HG03025 (cell line): ENCODE measurements at regions not wholly inside any gene's neighbourhood (a gene's known extent, or its start where the extent isn't known, plus 50 kb on each side); places are given as distances from the start of the nearest gene placed in this dataset.

ENCODE experiments used
- ATAC-seq: cut with Tn5 transposase; IDR thresholded peaks from one replicate; pipeline ENCODE4 v1.9.1; 2021; ENCODE audit warnings: mild to moderate bottlenecking, moderate library complexity; ENCODE audit not compliant: unreplicated experiment, low FRiP score

DNA sequence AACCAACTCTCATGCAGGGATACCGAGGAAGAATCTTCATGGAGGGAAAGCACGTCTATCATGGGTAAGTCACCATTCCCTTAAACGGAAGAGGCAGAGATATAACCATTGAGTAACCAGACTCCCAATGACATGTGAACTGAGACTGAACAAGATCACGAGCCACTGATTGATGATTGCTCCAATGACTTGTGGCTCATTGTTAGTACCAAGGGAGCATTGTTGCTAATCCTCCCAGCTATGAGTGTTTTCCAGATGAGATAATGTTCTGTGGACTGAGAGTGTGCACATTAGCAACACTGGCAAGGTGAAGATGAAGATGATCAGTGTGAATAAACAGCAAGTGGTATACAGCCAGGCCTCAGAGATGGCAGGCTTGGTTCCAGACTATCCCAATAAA is 219.2 kb upstream of the MAP3K1 start:
- ATAC-seq, result no peak

- no peak for ATAC-seq
Observed at GRCh38 chr5:56595566-56595965, 219.8 kb upstream of the MAP3K1 start.

- no peak for ATAC-seq
Observed at GRCh38 chr5:56594792-56595191, 220.6 kb upstream of the MAP3K1 start.

- no peak for ATAC-seq
Observed at GRCh38 chr5:56591081-56591480, 224.3 kb upstream of the MAP3K1 start.

- peak; percentile 8 for ATAC-seq
Observed at GRCh38 chr5:56589481-56589860, 225.9 kb upstream of the MAP3K1 start.

- ATAC-seq, result peak; percentile 99
Observed at GRCh38 chr5:56588636-56589480, 226.5 kb upstream of the MAP3K1 start.

DNA sequence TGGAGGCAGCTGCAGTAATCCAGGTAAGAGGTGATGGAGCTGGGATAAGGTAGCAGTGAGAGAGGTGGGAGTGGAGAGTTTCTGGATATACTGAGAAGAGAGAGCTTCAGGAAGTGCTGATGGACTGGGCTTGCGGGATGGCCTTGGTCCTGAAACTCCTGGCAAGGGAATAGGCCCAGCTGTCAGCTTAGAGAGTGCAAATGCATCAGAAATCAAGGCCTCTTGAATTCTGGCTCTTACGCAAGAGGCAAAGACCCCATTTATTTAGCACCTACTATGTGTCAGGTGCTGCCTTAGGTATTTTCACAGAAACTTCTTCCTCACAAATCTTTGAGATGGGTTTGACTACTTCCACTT is 227.2 kb upstream of the MAP3K1 start:
- no peak for ATAC-seq

DNA sequence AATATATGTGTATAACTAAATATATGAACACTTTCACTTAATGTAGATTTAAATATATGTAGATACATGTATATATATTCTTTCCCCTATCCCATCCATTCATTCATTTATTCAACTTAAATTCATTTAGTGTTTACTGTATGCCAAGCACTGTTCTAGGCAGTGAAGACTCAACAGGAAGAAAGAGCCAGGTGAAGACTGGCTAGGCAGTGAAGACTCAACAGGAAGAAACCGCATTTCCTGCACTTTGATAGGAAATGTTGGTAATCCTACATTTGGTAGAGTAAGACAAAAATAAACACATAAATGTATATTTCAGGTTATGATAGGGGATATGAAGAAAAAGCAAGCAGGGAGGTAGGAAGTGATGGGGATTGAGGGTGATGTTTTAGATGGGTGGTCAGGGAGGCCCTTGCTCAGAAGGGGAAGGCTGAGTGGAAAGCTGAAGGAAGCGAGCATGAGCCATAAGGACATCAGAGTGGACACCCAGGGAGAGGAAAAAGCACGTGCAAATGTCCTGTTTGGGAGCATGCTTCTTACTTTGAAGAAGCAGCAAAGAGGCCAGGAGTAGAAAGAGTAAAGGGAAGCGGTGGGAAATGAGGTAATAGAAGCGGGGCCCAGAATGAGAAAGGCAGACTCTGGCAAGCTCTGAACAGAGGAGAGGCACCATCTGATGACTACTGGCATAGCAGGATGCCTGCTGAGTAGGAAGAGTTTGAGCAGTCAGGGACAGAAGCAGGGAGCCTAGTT is 227.8 kb upstream of the MAP3K1 start:
- no peak for ATAC-seq

DNA sequence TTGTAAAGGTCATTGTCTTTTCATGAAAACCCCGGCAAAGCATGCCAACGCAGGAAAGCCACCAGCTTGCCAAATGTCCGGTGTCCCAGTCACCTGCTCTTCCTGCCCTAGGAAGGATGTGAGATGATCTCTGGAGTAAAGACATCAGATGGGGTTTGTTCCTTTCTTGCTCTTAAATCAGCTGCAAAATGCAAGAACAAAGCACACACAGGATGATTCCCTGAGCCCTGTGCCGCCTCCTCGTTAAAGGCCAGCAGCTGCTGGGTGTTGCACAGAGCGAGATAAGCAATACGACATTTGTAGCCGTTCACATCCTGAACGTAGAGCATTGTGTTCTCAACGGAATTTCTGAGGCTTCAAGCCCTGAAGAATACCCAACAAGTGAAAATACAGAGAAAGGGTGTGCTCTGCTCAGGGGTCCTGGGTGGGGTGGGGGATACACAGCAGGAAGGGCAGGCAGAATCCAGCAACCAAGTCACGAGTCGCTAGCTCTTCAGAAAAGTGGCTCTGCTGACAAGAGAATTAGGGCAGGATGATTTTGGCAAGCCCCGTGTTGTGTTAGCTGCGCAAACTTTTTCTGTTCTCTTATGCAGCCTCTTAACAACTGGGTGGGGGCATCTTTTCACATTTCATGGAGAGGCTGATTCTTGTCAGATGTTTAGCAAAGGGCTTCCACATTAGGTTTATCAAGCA is 229.2 kb upstream of the MAP3K1 start:
- no peak for ATAC-seq

- no peak for ATAC-seq
Observed at GRCh38 chr5:56585461-56585860, 229.9 kb upstream of the MAP3K1 start.

- no peak for ATAC-seq
Observed at GRCh38 chr5:56581426-56581825, 233.9 kb upstream of the MAP3K1 start.

- no peak for ATAC-seq
Observed at GRCh38 chr5:56580864-56581263, 234.5 kb upstream of the MAP3K1 start.

DNA sequence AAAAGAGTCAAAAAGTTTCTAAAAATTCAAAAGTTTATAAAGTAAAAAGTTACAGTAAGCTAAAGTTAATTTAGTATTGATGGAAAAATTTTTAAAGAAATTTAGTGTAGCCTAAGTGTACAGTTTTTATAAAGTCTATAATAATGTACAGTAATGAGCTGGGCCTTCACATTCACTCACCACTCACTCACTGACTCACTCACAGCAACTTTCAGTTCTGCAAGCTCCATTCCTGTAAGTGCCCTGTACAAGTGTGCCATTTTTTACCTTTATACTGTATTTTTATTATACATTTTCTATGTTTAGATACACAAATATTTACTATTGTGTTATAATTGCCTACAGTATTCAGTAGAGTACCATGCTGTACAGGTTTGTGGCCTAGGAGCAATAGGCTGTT is 239.5 kb upstream of the MAP3K1 start:
- ATAC-seq, result no peak

DNA sequence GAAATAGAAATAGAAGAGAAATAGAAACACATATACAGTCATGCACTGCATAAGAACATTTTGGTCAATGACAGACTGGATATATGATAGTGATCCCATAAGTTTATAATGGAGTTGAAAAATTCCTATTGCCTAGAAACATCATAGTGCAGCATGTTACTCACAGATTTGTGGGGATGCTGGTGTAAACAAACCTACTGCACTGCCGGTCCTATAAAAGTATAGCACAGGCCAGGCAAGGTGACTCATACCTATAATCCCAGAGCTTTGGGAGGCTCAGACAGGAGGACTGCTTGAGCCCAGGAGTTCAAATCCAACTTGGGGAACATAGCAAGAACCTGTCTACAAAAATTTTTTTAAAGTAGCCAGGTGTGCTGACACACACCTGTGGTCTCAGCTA is 240.6 kb upstream of the MAP3K1 start:
- ATAC-seq, result no peak

DNA sequence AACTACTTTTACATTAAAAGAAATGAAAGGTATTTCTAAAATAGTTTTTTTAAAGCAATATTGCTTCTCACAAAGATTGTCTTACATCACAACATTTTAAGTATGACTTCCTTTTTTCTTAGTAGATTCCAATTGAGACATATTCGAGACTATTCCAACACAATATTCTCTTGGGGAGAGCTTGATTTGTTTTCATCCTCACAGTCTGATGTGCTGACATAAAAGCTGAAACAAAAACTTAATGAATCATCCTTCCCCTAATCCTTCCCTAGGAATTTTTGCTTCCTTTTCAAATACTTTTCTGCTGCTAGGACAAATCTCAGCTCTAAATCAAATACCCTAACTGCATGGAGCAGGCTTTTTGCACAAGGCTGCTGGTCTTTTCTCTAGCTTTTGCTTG is 245.8 kb upstream of the MAP3K1 start:
- no peak for ATAC-seq

DNA sequence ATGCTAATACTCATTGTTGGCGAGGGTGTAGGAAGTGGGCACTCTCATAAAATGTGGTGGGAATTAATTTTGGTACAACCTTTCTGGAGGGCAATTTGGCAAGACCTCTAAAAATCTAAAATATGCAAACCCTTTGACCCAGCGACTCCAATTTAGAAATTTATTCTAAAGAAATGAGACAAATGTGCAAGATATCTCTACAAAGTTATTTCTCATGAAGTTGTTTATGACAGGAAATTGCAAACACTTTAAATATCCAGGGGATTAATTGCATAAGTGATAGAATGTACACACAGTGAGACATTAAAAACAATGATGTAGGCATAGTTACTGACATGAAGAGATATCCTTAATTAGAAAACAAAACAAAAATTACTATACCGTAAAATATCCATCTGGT is 246.3 kb upstream of the MAP3K1 start:
- no peak for ATAC-seq

GRCh38 chr5:56567278-56567677 is 248.1 kb upstream of the MAP3K1 start:
- no peak for ATAC-seq

DNA sequence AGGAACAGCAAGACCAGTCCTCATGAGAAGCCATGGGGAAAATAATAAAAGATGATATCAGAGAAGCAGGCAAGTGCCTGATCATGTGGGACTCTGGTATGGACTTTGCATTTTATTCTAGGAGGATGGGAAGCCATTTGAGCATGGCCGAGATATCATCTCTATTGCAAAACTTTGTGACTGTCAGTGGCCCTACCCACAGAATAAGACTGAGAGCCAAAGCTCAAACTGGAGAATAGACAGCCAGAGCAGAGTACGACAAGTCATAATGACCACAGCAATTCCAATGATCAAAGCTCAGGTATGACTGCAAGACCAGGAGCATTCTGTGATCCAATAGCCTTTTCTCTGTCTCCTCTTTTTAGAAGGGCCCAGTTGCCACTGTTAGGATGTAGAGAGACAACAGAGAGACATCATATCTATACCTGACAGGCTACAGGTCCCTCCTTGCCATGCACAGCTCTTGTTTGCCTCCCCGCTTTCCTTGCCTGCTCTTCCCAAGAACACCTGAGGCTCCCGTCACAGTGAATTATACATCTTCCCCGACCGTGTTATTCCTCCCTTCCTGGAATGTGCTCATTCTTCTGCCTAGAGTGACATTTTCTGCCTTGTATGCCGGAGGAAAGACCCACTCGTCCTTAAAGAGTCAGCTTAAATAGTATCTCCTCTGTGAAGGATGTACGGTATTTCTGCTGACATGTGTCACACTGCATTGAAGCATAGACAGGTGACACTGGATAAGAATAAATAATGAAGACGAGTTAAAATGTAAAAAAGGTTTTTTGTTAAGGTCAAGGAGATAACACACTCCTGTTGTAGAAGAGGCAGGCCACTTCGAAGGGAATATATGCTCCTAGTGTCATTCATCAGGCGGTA is 248.7 kb upstream of the MAP3K1 start:
- no peak for ATAC-seq

GRCh38 chr5:56565644-56566043 is 249.7 kb upstream of the MAP3K1 start:
- ATAC-seq, result peak; percentile 84

DNA sequence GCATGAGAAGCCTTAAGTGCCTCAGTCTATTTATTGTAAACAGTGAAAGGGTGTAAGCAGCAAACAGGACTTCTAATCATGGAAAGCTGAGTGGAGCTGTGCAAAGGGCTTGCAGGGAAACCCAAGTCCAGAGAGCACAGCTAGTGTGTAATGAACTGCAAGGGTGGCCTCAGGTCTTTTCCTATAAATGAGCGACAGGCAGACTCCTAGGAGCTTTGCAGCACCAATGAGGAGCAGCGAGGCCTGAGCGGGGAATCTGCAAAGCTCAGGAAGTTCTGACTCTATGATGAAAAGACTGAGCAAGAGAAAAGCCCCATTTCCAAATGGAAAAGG is 250.1 kb upstream of the MAP3K1 start:
- ATAC-seq, result no peak
